Right ventricle myocardium superior (tissue), 1 donor: ENCODE measurements at regions not wholly inside any gene's neighbourhood (a gene's known extent, or its start where the extent isn't known, plus 50 kb on each side); places are given as distances from the start of the nearest gene placed in this dataset.
"Not testable (repeated sequence)": the region's sequence is repeated elsewhere in the genome, so short reads cannot be mapped to it uniquely, and the experiment has no call there.

Experiments used
- ATAC-seq: fragments of 200-7000 bp; cut with Tn5 transposase; one replicate; pipeline ENCODE4 v1.9.1; 2020; ENCODE audit warnings: mild to moderate bottlenecking; ENCODE audit not compliant: poor library complexity
- DNase-seq: peaks from one replicate; pipeline ENCODE4 v3.0.0-alpha.2; 2020
- intact Hi-C: fragments of 100-400 bp; cut with DNase I; formaldehyde crosslinking; loops from one replicate; pipeline ENCODE4 v1.11.2; 2022
- donor health status: DM: no; HTN: yes; CAD: no; lungs with severe emphysema.

GRCh38 chrX:150256297-150256650, 106.8 kb upstream of the MAMLD1 start:
- DNase-seq, result no peak
- ATAC-seq, result no peak
- intact Hi-C loops, result no loop called here

GRCh38 chrX:150257353-150258175, 105.6 kb upstream of the MAMLD1 start:
- ATAC-seq (no peak), DNase-seq (no peak)
- intact Hi-C loops, result no loop called here

- ATAC-seq, result no peak
- no peak for DNase-seq
- intact Hi-C loops, result no loop called here
Observed at GRCh38 chrX:150258176-150258425, 105.0 kb upstream of the MAMLD1 start.

- DNase-seq, result no peak
- intact Hi-C loops, result no loop called here
- ATAC-seq, result no peak
Observed at GRCh38 chrX:150258463-150259430, 104.4 kb upstream of the MAMLD1 start.

- DNase-seq, result no peak
- ATAC-seq, result no peak
- intact Hi-C loops, result no loop called here
Observed at GRCh38 chrX:150262456-150262855, 100.7 kb upstream of the MAMLD1 start.

- no peak for ATAC-seq
- DNase-seq, result no peak
- intact Hi-C loops, result no loop called here
Observed at GRCh38 chrX:150268839-150269355, 94.2 kb upstream of the MAMLD1 start.

GRCh38 chrX:150269605-150270254, 93.4 kb upstream of the MAMLD1 start:
- no peak for DNase-seq

GRCh38 chrX:150270622-150271021, 92.5 kb upstream of the MAMLD1 start:
- no peak for ATAC-seq
- no peak for DNase-seq
- intact Hi-C loops, result no loop called here

More at GRCh38 chrX:150269605-150270254, 93.4 kb upstream of the MAMLD1 start:
- intact Hi-C loops, result no loop called here
- no peak for ATAC-seq

GRCh38 chrX:150273575-150274294, 89.4 kb upstream of the MAMLD1 start:
- ATAC-seq, DNase-seq, intact Hi-C loops: not testable (repeated sequence)

GRCh38 chrX:150282953-150283352, 80.2 kb upstream of the MAMLD1 start:
- intact Hi-C loops, result no loop called here
- DNase-seq, result no peak
- ATAC-seq, result no peak

- DNase-seq (no peak), ATAC-seq (no peak)
- intact Hi-C loops, result no loop called here
Observed at GRCh38 chrX:150291014-150291413, 72.1 kb upstream of the MAMLD1 start.

GRCh38 chrX:150293311-150294013, 69.7 kb upstream of the MAMLD1 start:
- DNase-seq, result no peak
- intact Hi-C loops, result no loop called here
- ATAC-seq, result no peak

GRCh38 chrX:150298841-150299551, 64.1 kb upstream of the MAMLD1 start:
- DNase-seq (no peak), ATAC-seq (no peak)
- intact Hi-C loops, result no loop called here

- no peak for ATAC-seq
- DNase-seq, result no peak
- intact Hi-C loops, result no loop called here
Observed at GRCh38 chrX:150299579-150299978, 63.5 kb upstream of the MAMLD1 start.

- intact Hi-C loops, result no loop called here
- ATAC-seq, result no peak
- no peak for DNase-seq
Observed at GRCh38 chrX:150303386-150304097, 59.6 kb upstream of the MAMLD1 start.

- intact Hi-C loops, result no loop called here
Observed at GRCh38 chrX:150306002-150306401, 57.1 kb upstream of the MAMLD1 start.

GRCh38 chrX:150308041-150308440, 55.1 kb upstream of the MAMLD1 start:
- no peak for DNase-seq
- no peak for ATAC-seq
- intact Hi-C loops, result no loop called here

More at GRCh38 chrX:150306002-150306401, 57.1 kb upstream of the MAMLD1 start:
- ATAC-seq (no peak), DNase-seq (no peak)
